ENCODE measurements at regions not wholly inside any gene's neighbourhood (a gene's known extent, or its start where the extent isn't known, plus 50 kb on each side); places are given as distances from the start of the nearest gene placed in this dataset.

GRCh38 chr5:148717668-148718067, 63.3 kb upstream of the HTR4 start:
- no peaks in the 10 kb centered on the region for H3K79me1 ChIP-seq (ENCODE audit: low read length)
- H3K18ac ChIP-seq (ENCODE audit: low read length): no peak overlapping the region
- H2BK12ac ChIP-seq (ENCODE audit: low read length): no peak overlapping the region
- no peak overlapping the region for H3K4me2 ChIP-seq (ENCODE audit: low read length)
- no peaks in the 10 kb centered on the region for H3K27me3 ChIP-seq (ENCODE audit: insufficient read depth, low read length)
- no peak overlapping the region for H3K9ac ChIP-seq (ENCODE audit: low read length)
- H2AK5ac ChIP-seq (ENCODE audit: low read length): no peak overlapping the region
- H3K36me3 ChIP-seq (ENCODE audit: control insufficient read depth in 1 of 2, insufficient read depth in 2 of 2, low read length in 2 of 2): no peaks in the 10 kb centered on the region
- no CpG with 5 or more reads among the region's 3 CpGs for WGBS (ENCODE audit: extremely low coverage, insufficient coverage, insufficient read length)
- H2BK120ac ChIP-seq (ENCODE audit: insufficient read depth, low read length, poor library complexity): no peak overlapping the region
- no peak for DNase-seq
- no peak overlapping the region for H4K12ac ChIP-seq (ENCODE audit: low read depth, low read length)
- H4K8ac ChIP-seq (ENCODE audit: low read depth, low read length): no peak overlapping the region
- H3K14ac ChIP-seq (ENCODE audit: low read length): no peak overlapping the region
- no peaks in the 10 kb centered on the region for H3K4me1 ChIP-seq (ENCODE audit: control insufficient read depth in 1 of 2, insufficient read depth in 2 of 2, low read length in 2 of 2)
- H3K4ac ChIP-seq (ENCODE audit: low read depth, low read length): no peak overlapping the region
- H2BK5ac ChIP-seq (ENCODE audit: low read depth, low read length, poor library complexity): no peak overlapping the region
- no peak overlapping the region for H3K4me3 ChIP-seq (ENCODE audit: low read depth, low read length)
- H4K91ac ChIP-seq (ENCODE audit: low read depth, low read length): no peak overlapping the region
- H3K9me3 ChIP-seq (ENCODE audit: insufficient read depth, low read depth, low read length): no peaks in the 10 kb centered on the region
- no peak overlapping the region for H3K23ac ChIP-seq (ENCODE audit: low read length)
- H3K79me2 ChIP-seq (ENCODE audit: control insufficient read depth, insufficient read depth, low read length, poor library complexity): no peaks in the 10 kb centered on the region
- no peak overlapping the region for H3K27ac ChIP-seq (ENCODE audit: low read depth, low read length)
- H2AFZ ChIP-seq (ENCODE audit: insufficient read depth, low read length, poor library complexity): no peak overlapping the region

GRCh38 chr5:148719605-148720004, 65.3 kb upstream of the HTR4 start:
- Histone ChIP-seq H4K91ac (ENCODE audit: low read depth, low read length) (no peak overlapping the region), H4K8ac (ENCODE audit: low read depth, low read length) (no peak overlapping the region), H3K27ac (ENCODE audit: low read depth, low read length) (no peak overlapping the region), H2BK12ac (ENCODE audit: low read length) (no peak overlapping the region), H3K27me3 (ENCODE audit: insufficient read depth, low read length) (peaks cover 4% of the 10 kb centered on the region), H4K12ac (ENCODE audit: low read depth, low read length) (no peak overlapping the region), H3K23ac (ENCODE audit: low read length) (no peak overlapping the region), H3K79me2 (ENCODE audit: control insufficient read depth, insufficient read depth, low read length, poor library complexity) (no peaks in the 10 kb centered on the region), H3K4me3 (ENCODE audit: low read depth, low read length) (no peak overlapping the region), H3K4me2 (ENCODE audit: low read length) (no peak overlapping the region), H2BK120ac (ENCODE audit: insufficient read depth, low read length, poor library complexity) (no peak overlapping the region), H3K9me3 (ENCODE audit: insufficient read depth, low read depth, low read length) (no peaks in the 10 kb centered on the region), H3K18ac (ENCODE audit: low read length) (no peak overlapping the region), H3K4me1 (ENCODE audit: control insufficient read depth in 1 of 2, insufficient read depth in 2 of 2, low read length in 2 of 2) (no peaks in the 10 kb centered on the region), H3K79me1 (ENCODE audit: low read length) (no peaks in the 10 kb centered on the region), H2AK5ac (ENCODE audit: low read length) (no peak overlapping the region), H2AFZ (ENCODE audit: insufficient read depth, low read length, poor library complexity) (no peak overlapping the region), H3K14ac (ENCODE audit: low read length) (no peak overlapping the region), H3K36me3 (ENCODE audit: control insufficient read depth in 1 of 2, insufficient read depth in 2 of 2, low read length in 2 of 2) (no peaks in the 10 kb centered on the region), H3K9ac (ENCODE audit: low read length) (no peak overlapping the region), H2BK5ac (ENCODE audit: low read depth, low read length, poor library complexity) (no peak overlapping the region), H3K4ac (ENCODE audit: low read depth, low read length) (no peak overlapping the region)
- no CpG with 5 or more reads among the region's 3 CpGs for WGBS (ENCODE audit: extremely low coverage, insufficient coverage, insufficient read length)
- DNase-seq: no peak

- no peaks in the 10 kb centered on the region for H3K36me3 ChIP-seq (ENCODE audit: control insufficient read depth in 1 of 2, insufficient read depth in 2 of 2, low read length in 2 of 2)
- no peak overlapping the region for H4K12ac ChIP-seq (ENCODE audit: low read depth, low read length)
- peaks cover 4% of the 10 kb centered on the region for H3K27me3 ChIP-seq (ENCODE audit: insufficient read depth, low read length)
- no peak overlapping the region for H4K91ac ChIP-seq (ENCODE audit: low read depth, low read length)
- H3K79me2 ChIP-seq (ENCODE audit: control insufficient read depth, insufficient read depth, low read length, poor library complexity): no peaks in the 10 kb centered on the region
- H3K9ac ChIP-seq (ENCODE audit: low read length): no peak overlapping the region
- H3K79me1 ChIP-seq (ENCODE audit: low read length): no peaks in the 10 kb centered on the region
- no peak overlapping the region for H3K14ac ChIP-seq (ENCODE audit: low read length)
- no peak overlapping the region for H3K4me2 ChIP-seq (ENCODE audit: low read length)
- H4K8ac ChIP-seq (ENCODE audit: low read depth, low read length): no peak overlapping the region
- no peak overlapping the region for H3K18ac ChIP-seq (ENCODE audit: low read length)
- H3K4me3 ChIP-seq (ENCODE audit: low read depth, low read length): no peak overlapping the region
- no peak overlapping the region for H3K27ac ChIP-seq (ENCODE audit: low read depth, low read length)
- no peak overlapping the region for H2BK5ac ChIP-seq (ENCODE audit: low read depth, low read length, poor library complexity)
- H3K4ac ChIP-seq (ENCODE audit: low read depth, low read length): no peak overlapping the region
- no peak overlapping the region for H2BK120ac ChIP-seq (ENCODE audit: insufficient read depth, low read length, poor library complexity)
- H3K23ac ChIP-seq (ENCODE audit: low read length): no peak overlapping the region
- H2AFZ ChIP-seq (ENCODE audit: insufficient read depth, low read length, poor library complexity): no peak overlapping the region
- DNase-seq: no peak
- no peaks in the 10 kb centered on the region for H3K4me1 ChIP-seq (ENCODE audit: control insufficient read depth in 1 of 2, insufficient read depth in 2 of 2, low read length in 2 of 2)
- H2BK12ac ChIP-seq (ENCODE audit: low read length): no peak overlapping the region
- H3K9me3 ChIP-seq (ENCODE audit: insufficient read depth, low read depth, low read length): no peaks in the 10 kb centered on the region
- H2AK5ac ChIP-seq (ENCODE audit: low read length): no peak overlapping the region
Observed at GRCh38 chr5:148720257-148720656, 65.9 kb upstream of the HTR4 start.

GRCh38 chr5:148723143-148723542, 68.8 kb upstream of the HTR4 start:
- Histone ChIP-seq H2AFZ (ENCODE audit: insufficient read depth, low read length, poor library complexity) (no peak overlapping the region), H3K9me3 (ENCODE audit: insufficient read depth, low read depth, low read length) (no peaks in the 10 kb centered on the region), H4K12ac (ENCODE audit: low read depth, low read length) (no peak overlapping the region), H2BK12ac (ENCODE audit: low read length) (no peak overlapping the region), H3K23ac (ENCODE audit: low read length) (no peak overlapping the region), H2BK5ac (ENCODE audit: low read depth, low read length, poor library complexity) (no peak overlapping the region), H3K4me1 (ENCODE audit: control insufficient read depth in 1 of 2, insufficient read depth in 2 of 2, low read length in 2 of 2) (no peaks in the 10 kb centered on the region), H3K79me1 (ENCODE audit: low read length) (no peaks in the 10 kb centered on the region), H3K27me3 (ENCODE audit: insufficient read depth, low read length) (peaks cover 4% of the 10 kb centered on the region), H3K18ac (ENCODE audit: low read length) (no peak overlapping the region), H3K36me3 (ENCODE audit: control insufficient read depth in 1 of 2, insufficient read depth in 2 of 2, low read length in 2 of 2) (no peaks in the 10 kb centered on the region), H3K14ac (ENCODE audit: low read length) (no peak overlapping the region), H3K4me2 (ENCODE audit: low read length) (no peak overlapping the region), H3K4me3 (ENCODE audit: low read depth, low read length) (no peak overlapping the region), H3K4ac (ENCODE audit: low read depth, low read length) (no peak overlapping the region), H3K9ac (ENCODE audit: low read length) (no peak overlapping the region), H3K79me2 (ENCODE audit: control insufficient read depth, insufficient read depth, low read length, poor library complexity) (no peaks in the 10 kb centered on the region), H4K8ac (ENCODE audit: low read depth, low read length) (no peak overlapping the region), H3K27ac (ENCODE audit: low read depth, low read length) (no peak overlapping the region), H4K91ac (ENCODE audit: low read depth, low read length) (no peak overlapping the region), H2AK5ac (ENCODE audit: low read length) (no peak overlapping the region), H2BK120ac (ENCODE audit: insufficient read depth, low read length, poor library complexity) (no peak overlapping the region)
- no peak for DNase-seq

- H4K91ac ChIP-seq (ENCODE audit: low read depth, low read length): no peak overlapping the region
- no peak overlapping the region for H3K27ac ChIP-seq (ENCODE audit: low read depth, low read length)
- H4K8ac ChIP-seq (ENCODE audit: low read depth, low read length): no peak overlapping the region
- no peak overlapping the region for H3K9ac ChIP-seq (ENCODE audit: low read length)
- no peak overlapping the region for H3K4me2 ChIP-seq (ENCODE audit: low read length)
- no peak overlapping the region for H3K18ac ChIP-seq (ENCODE audit: low read length)
- H3K4me1 ChIP-seq (ENCODE audit: control insufficient read depth in 1 of 2, insufficient read depth in 2 of 2, low read length in 2 of 2): no peaks in the 10 kb centered on the region
- H3K79me1 ChIP-seq (ENCODE audit: low read length): no peaks in the 10 kb centered on the region
- no peaks in the 10 kb centered on the region for H3K36me3 ChIP-seq (ENCODE audit: control insufficient read depth in 1 of 2, insufficient read depth in 2 of 2, low read length in 2 of 2)
- H2BK12ac ChIP-seq (ENCODE audit: low read length): no peak overlapping the region
- no peak overlapping the region for H2BK5ac ChIP-seq (ENCODE audit: low read depth, low read length, poor library complexity)
- H2AK5ac ChIP-seq (ENCODE audit: low read length): no peak overlapping the region
- DNase-seq: peak; percentile 39 to 47
- H3K79me2 ChIP-seq (ENCODE audit: control insufficient read depth, insufficient read depth, low read length, poor library complexity): no peaks in the 10 kb centered on the region
- H3K14ac ChIP-seq (ENCODE audit: low read length): no peak overlapping the region
- H3K27me3 ChIP-seq (ENCODE audit: insufficient read depth, low read length): peaks cover 4% of the 10 kb centered on the region
- H3K23ac ChIP-seq (ENCODE audit: low read length): no peak overlapping the region
- no CpG with 5 or more reads among the region's 6 CpGs for WGBS (ENCODE audit: extremely low coverage, insufficient coverage, insufficient read length)
- no peak overlapping the region for H2BK120ac ChIP-seq (ENCODE audit: insufficient read depth, low read length, poor library complexity)
- H3K4ac ChIP-seq (ENCODE audit: low read depth, low read length): no peak overlapping the region
- H4K12ac ChIP-seq (ENCODE audit: low read depth, low read length): no peak overlapping the region
- H3K9me3 ChIP-seq (ENCODE audit: insufficient read depth, low read depth, low read length): no peaks in the 10 kb centered on the region
- no peak overlapping the region for H2AFZ ChIP-seq (ENCODE audit: insufficient read depth, low read length, poor library complexity)
- H3K4me3 ChIP-seq (ENCODE audit: low read depth, low read length): no peak overlapping the region
Observed at GRCh38 chr5:148725675-148726074, 71.3 kb upstream of the HTR4 start.

All from trophoblast cell (in vitro differentiated cells and primary cell).